Endothelial cell of umbilical vein (primary cell): ENCODE measurements at regions not wholly inside any gene's neighbourhood (a gene's known extent, or its start where the extent isn't known, plus 50 kb on each side); places are given as distances from the start of the nearest gene placed in this dataset.

Source experiments
- BruUV-seq: library from RNA; stranded (reverse); fragments of 400-500 nt; replicated peaks from 2 replicates; lab custom pipeline; 2021; lab: Mats Ljungman, UMichigan
- CTCF ChIA-PET: fragments of 300-600, 350-600 bp; sonication (Branson Sonifier 250); formaldehyde crosslinking; loops from one replicate; lab custom pipeline; 2021; ENCODE audit warnings: antibody characterized with exemption, inconsistent platforms; lab: Charles Lee
- POLR2A ChIA-PET: fragments of 300-600, 350-600 bp; sonication (Branson Sonifier 250); formaldehyde crosslinking; loops from one replicate; lab custom pipeline; 2021; ENCODE audit warnings: antibody characterized with exemption, inconsistent platforms; lab: Charles Lee
- DNase-seq: peaks from one replicate; pipeline ENCODE4 v3.0.0-alpha.2; 2011; ENCODE audit warnings: low read depth, low spot score
- FAIRE-seq: peaks from 2 replicates; lab custom pipeline; 2011; peaks lifted over from hg19 to GRCh38; lab: Jason Lieb, UNC
- H2AFZ ChIP-seq: 2 replicates; pipeline ENCODE4 v1.6.0; 2012; ENCODE audit warnings: low read depth, low read length, control low read depth, inconsistent platforms
- H3K27ac ChIP-seq: 2 replicates; pipeline ENCODE4 v1.5.1; 2011; ENCODE audit warnings: low read depth, mild to moderate bottlenecking, control low read depth, low read length, moderate library complexity; ENCODE audit not compliant: insufficient read depth
- H3K27me3 ChIP-seq, 2 experiments: 2 replicates each; pipeline versions ENCODE4 v1.6.0 to v1.6.1; 2011; ENCODE audit warnings: low read length in 2 of 2, mixed read lengths in 1 of 2; ENCODE audit not compliant: control insufficient read depth in 2 of 2, insufficient read depth in 2 of 2
- H3K36me3 ChIP-seq, 2 experiments: 2 replicates in 1 of 2; 3 replicates in 1 of 2; pipeline ENCODE4 v1.5.1; 2011; ENCODE audit warnings: low read length in 2 of 2, mild to moderate bottlenecking in 1 of 2, moderate library complexity in 1 of 2; ENCODE audit not compliant: control insufficient read depth in 2 of 2, insufficient read depth in 2 of 2; ENCODE audit errors: extremely low read depth in 1 of 2
- H3K4me1 ChIP-seq: 3 replicates; pipeline ENCODE4 v1.5.1; 2011; ENCODE audit warnings: mild to moderate bottlenecking, low read length; ENCODE audit not compliant: control insufficient read depth, insufficient read depth; ENCODE audit errors: extremely low read depth
- H3K4me2 ChIP-seq: 2 replicates; pipeline ENCODE4 v1.6.1; 2011; ENCODE audit warnings: low read length, control low read depth, mixed read lengths; ENCODE audit not compliant: insufficient read depth
- H3K4me3 ChIP-seq, 3 experiments: fragments of 200-600 bp in 1 of 3; sonication (generic), shearing (Covaris generic) in 1 of 3; replicated peaks in 1 of 3; 2 replicates each; pipeline ENCODE4 v1.5.1; 2011 to 2016; ENCODE audit warnings: control low read depth in 3 of 3, low read length in 3 of 3, mild to moderate bottlenecking in 2 of 3, inconsistent platforms in 1 of 3, low read depth in 1 of 3, moderate library complexity in 1 of 3; ENCODE audit not compliant: insufficient read depth in 1 of 3
- H3K79me2 ChIP-seq: 2 replicates; pipeline ENCODE4 v1.6.0; 2012; ENCODE audit warnings: low read length, inconsistent platforms; ENCODE audit not compliant: control insufficient read depth, insufficient read depth
- H3K9ac ChIP-seq: replicated peaks from 2 replicates; pipeline ENCODE3; 2011; ENCODE audit warnings: low read length, control low read depth; ENCODE audit not compliant: insufficient read depth; ENCODE audit errors: extremely low read depth
- H3K9me1 ChIP-seq: replicated peaks from 3 replicates; pipeline ENCODE4 v1.6.0; 2011; ENCODE audit warnings: mild to moderate bottlenecking, low read length; ENCODE audit not compliant: control insufficient read depth, insufficient read depth; ENCODE audit errors: extremely low read depth
- H3K9me3 ChIP-seq: replicated peaks from 2 replicates; pipeline ENCODE4 v1.5.1; 2012; ENCODE audit warnings: low read length, inconsistent platforms; ENCODE audit not compliant: control insufficient read depth, insufficient read depth
- H4K20me1 ChIP-seq: replicated peaks from 2 replicates; pipeline ENCODE3; 2011; ENCODE audit warnings: mild to moderate bottlenecking, low read length; ENCODE audit not compliant: control insufficient read depth, insufficient read depth; ENCODE audit errors: extremely low read depth
- EZH2 ChIP-seq: IDR thresholded peaks from 2 replicates; pipeline ENCODE4 v1.6.1; 2012; ENCODE audit warnings: borderline replicate concordance, low read depth, mild to moderate bottlenecking, moderate library complexity, low read length, inconsistent platforms; ENCODE audit not compliant: severe bottlenecking
- FOS ChIP-seq: IDR thresholded peaks from 2 replicates; pipeline ENCODE4 v1.6.1; 2011; ENCODE audit warnings: mild to moderate bottlenecking, low read length, moderate library complexity, borderline replicate concordance; ENCODE audit not compliant: insufficient read depth
- GATA2 ChIP-seq: IDR thresholded peaks from 2 replicates; pipeline ENCODE4 v1.7.0; 2011; ENCODE audit warnings: low read depth, mild to moderate bottlenecking, moderate library complexity, mixed read lengths, low read length; ENCODE audit not compliant: insufficient read length, insufficient read depth
- JUN ChIP-seq: IDR thresholded peaks from 2 replicates; pipeline ENCODE4 v1.6.1; 2011; ENCODE audit warnings: borderline replicate concordance, low read depth; ENCODE audit not compliant: insufficient read length, insufficient read depth
- MYC ChIP-seq: IDR thresholded peaks from one replicate; pipeline ENCODE4 v1.6.1; 2011; ENCODE audit warnings: mild to moderate bottlenecking, low read depth, low read length
- POLR2A ChIP-seq: IDR thresholded peaks from 2 replicates; pipeline ENCODE4 v1.6.1; 2012; ENCODE audit warnings: low read depth, mild to moderate bottlenecking, control low read depth, low read length
- POLR2AphosphoS5 ChIP-seq: IDR thresholded peaks from 2 replicates; pipeline ENCODE4 v1.6.1; 2012; ENCODE audit warnings: low read depth, mild to moderate bottlenecking, control low read depth, low read length, moderate library complexity; ENCODE audit not compliant: insufficient read depth
- dilution Hi-C: fragments of 300-500 bp; cut with MboI; formaldehyde crosslinking; loops from one replicate; pipeline ENCODE4 v1.15.0; 2019; ENCODE audit warnings: low sequenced_read_pairs; ENCODE audit not compliant: extremely low pct_ligation_motif_present
- intact Hi-C: fragments of 100-400 bp; cut with micrococcal nuclease; formaldehyde crosslinking; loops from one replicate; pipeline ENCODE4 v1.10.0; 2022
- TF ChIP-seq, protein P1 (sequence below): IDR thresholded peaks from 2 replicates; pipeline ENCODE4 v1.6.1; 2011; ENCODE audit not compliant: insufficient read depth, insufficient read length
- TF ChIP-seq, protein P2 (sequence below), 2 donors: IDR thresholded peaks; 1 replicate in 1 of 2; 2 replicates in 1 of 2; pipeline ENCODE4 v1.5.1; 2011; ENCODE audit warnings: low read length in 2 of 2, mild to moderate bottlenecking in 2 of 2, moderate library complexity in 2 of 2, control low read depth in 1 of 2, inconsistent platforms in 1 of 2, low read depth in 1 of 2; ENCODE audit not compliant: insufficient read depth in 1 of 2; ENCODE audit errors: extremely low read depth in 1 of 2

DNA sequence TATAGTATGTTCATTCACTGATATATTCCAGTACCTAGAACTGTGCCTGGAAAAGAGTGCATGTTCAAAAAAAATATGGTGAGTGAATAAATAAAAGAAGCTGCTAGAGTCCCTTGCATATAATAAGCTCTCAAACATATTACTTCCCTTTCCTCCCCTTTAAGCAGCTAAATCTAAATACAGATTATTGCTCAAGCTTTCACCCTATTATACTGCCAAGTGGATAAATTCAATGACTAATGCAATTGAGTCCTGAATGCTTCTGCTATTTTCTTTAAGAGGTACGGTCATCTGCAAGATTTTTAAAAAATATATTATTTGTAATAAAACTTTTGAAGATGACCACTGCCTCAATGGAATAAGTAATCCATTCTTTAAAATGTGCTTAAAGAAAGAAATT is 248.4 kb downstream of the PLK2 start:
- H3K79me2 ChIP-seq: no peaks in the 10 kb centered on the region
- TF ChIP-seq MYC (no peak), POLR2A (no peak), EZH2 (no peak), JUN (no peak), POLR2AphosphoS5 (no peak), FOS (no peak), GATA2 (no peak)
- TF ChIP-seq, protein P1, sequence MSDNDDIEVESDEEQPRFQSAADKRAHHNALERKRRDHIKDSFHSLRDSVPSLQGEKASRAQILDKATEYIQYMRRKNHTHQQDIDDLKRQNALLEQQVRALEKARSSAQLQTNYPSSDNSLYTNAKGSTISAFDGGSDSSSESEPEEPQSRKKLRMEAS: no peak
- TF ChIP-seq, protein P2, sequence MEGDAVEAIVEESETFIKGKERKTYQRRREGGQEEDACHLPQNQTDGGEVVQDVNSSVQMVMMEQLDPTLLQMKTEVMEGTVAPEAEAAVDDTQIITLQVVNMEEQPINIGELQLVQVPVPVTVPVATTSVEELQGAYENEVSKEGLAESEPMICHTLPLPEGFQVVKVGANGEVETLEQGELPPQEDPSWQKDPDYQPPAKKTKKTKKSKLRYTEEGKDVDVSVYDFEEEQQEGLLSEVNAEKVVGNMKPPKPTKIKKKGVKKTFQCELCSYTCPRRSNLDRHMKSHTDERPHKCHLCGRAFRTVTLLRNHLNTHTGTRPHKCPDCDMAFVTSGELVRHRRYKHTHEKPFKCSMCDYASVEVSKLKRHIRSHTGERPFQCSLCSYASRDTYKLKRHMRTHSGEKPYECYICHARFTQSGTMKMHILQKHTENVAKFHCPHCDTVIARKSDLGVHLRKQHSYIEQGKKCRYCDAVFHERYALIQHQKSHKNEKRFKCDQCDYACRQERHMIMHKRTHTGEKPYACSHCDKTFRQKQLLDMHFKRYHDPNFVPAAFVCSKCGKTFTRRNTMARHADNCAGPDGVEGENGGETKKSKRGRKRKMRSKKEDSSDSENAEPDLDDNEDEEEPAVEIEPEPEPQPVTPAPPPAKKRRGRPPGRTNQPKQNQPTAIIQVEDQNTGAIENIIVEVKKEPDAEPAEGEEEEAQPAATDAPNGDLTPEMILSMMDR (IDR thresholded peaks at IDR 0.05; ENCODE audit: extremely low read depth in 1 of 2, insufficient read depth in 1 of 2, low read depth in 1 of 2, low read length in 2 of 2): no peak

More for the DNA sequence above, 248.4 kb downstream of the PLK2 start:
- no peak overlapping the region for H3K9ac ChIP-seq
- no peak overlapping the region for H3K4me3 ChIP-seq
- H3K27ac ChIP-seq: no peak overlapping the region
- FAIRE-seq: no peak
- no peaks in the 10 kb centered on the region for H3K9me1 ChIP-seq
- no peak for DNase-seq
- dilution Hi-C loops (no loop called here), intact Hi-C loops (no loop called here)
- ChIA-PET POLR2A (no interaction called here), CTCF (no interaction called here)
- no peaks in the 10 kb centered on the region for H3K4me1 ChIP-seq
- H4K20me1 ChIP-seq: no peaks in the 10 kb centered on the region
- no peaks in the 10 kb centered on the region for H3K27me3 ChIP-seq
- BruUV-seq: no TSS peak
- H3K4me2 ChIP-seq: no peak overlapping the region
- H2AFZ ChIP-seq: no peak overlapping the region
- H3K9me3 ChIP-seq: no peaks in the 10 kb centered on the region
- no peaks in the 10 kb centered on the region for H3K36me3 ChIP-seq
